Middle frontal gyrus (tissue), 1 donor: ENCODE measurements at regions not wholly inside any gene's neighbourhood (a gene's known extent, or its start where the extent isn't known, plus 50 kb on each side); places are given as distances from the start of the nearest gene placed in this dataset.
"Not testable (repeated sequence)": the region's sequence is repeated elsewhere in the genome, so short reads cannot be mapped to it uniquely, and the experiment has no call there.

Experiments used
- DNase-seq: peaks from one replicate; pipeline ENCODE4 v3.0.0-alpha.2; 2015; ENCODE audit warnings: low spot score; ENCODE audit errors: extremely low spot score

GRCh38 chr18:3328532-3328931, 66.6 kb downstream of the MYL12B start:
- no peak for DNase-seq

GRCh38 chr18:3329471-3329870, 67.5 kb downstream of the MYL12B start:
- DNase-seq, result no peak

GRCh38 chr18:3329872-3330271, 67.9 kb downstream of the MYL12B start:
- DNase-seq, result no peak

GRCh38 chr18:3330622-3331021, 68.7 kb downstream of the MYL12B start:
- DNase-seq, result no peak

- DNase-seq, result no peak
Measured at GRCh38 chr18:3332376-3332775, 70.4 kb downstream of the MYL12B start.

- DNase-seq, result no peak
Measured at GRCh38 chr18:3333056-3333720, 71.3 kb downstream of the MYL12B start.

GRCh38 chr18:3333721-3334386, 71.9 kb downstream of the MYL12B start:
- DNase-seq, result no peak

GRCh38 chr18:3340015-3340681, 78.2 kb downstream of the MYL12B start:
- DNase-seq, result no peak

- DNase-seq, result no peak
Measured at GRCh38 chr18:3340682-3341097, 78.8 kb downstream of the MYL12B start.

GRCh38 chr18:3342628-3343027, 80.7 kb downstream of the MYL12B start:
- DNase-seq, result no peak

- DNase-seq, result no peak
Measured at GRCh38 chr18:3345452-3345851, 83.5 kb downstream of the MYL12B start.

GRCh38 chr18:3345885-3346284, 84.0 kb downstream of the MYL12B start:
- DNase-seq, result no peak

- DNase-seq, result no peak
Measured at GRCh38 chr18:3346487-3346886, 84.6 kb downstream of the MYL12B start.

GRCh38 chr18:3347286-3347803, 85.4 kb downstream of the MYL12B start:
- DNase-seq, result no peak

GRCh38 chr18:3348176-3348575, 86.2 kb downstream of the MYL12B start:
- no peak for DNase-seq

GRCh38 chr18:3349046-3349841, 87.3 kb downstream of the MYL12B start:
- DNase-seq, result not testable (repeated sequence)

GRCh38 chr18:3350021-3350420, 88.1 kb downstream of the MYL12B start:
- no peak for DNase-seq

- DNase-seq, result no peak
Measured at GRCh38 chr18:3350566-3351527, 88.9 kb downstream of the MYL12B start.

- no peak for DNase-seq
Measured at GRCh38 chr18:3354506-3354905, 92.6 kb downstream of the MYL12B start.

- no peak for DNase-seq
Measured at GRCh38 chr18:3356614-3357013, 93.4 kb upstream of the TGIF1 start.
